Astrocyte (in vitro differentiated cells and primary cell): ENCODE measurements at regions not wholly inside any gene's neighbourhood (a gene's known extent, or its start where the extent isn't known, plus 50 kb on each side); places are given as distances from the start of the nearest gene placed in this dataset.

Source experiments
- EZH2 ChIP-seq: IDR thresholded peaks from 2 replicates; pipeline ENCODE4 v1.6.1; 2012; ENCODE audit warnings: mild to moderate bottlenecking, low read length, inconsistent platforms; ENCODE audit not compliant: insufficient read depth
- TF ChIP-seq, protein P1 (sequence below): IDR thresholded peaks from 2 replicates; pipeline ENCODE4 v1.5.1; 2011; ENCODE audit warnings: low read depth, mild to moderate bottlenecking, inconsistent platforms, low read length, moderate library complexity; ENCODE audit not compliant: insufficient read depth

GRCh38 chr10:44827431-44828006 lies 83.6 kb upstream of the TMEM72 start:
- TF ChIP-seq EZH2 = no peak
- TF ChIP-seq, protein P1, sequence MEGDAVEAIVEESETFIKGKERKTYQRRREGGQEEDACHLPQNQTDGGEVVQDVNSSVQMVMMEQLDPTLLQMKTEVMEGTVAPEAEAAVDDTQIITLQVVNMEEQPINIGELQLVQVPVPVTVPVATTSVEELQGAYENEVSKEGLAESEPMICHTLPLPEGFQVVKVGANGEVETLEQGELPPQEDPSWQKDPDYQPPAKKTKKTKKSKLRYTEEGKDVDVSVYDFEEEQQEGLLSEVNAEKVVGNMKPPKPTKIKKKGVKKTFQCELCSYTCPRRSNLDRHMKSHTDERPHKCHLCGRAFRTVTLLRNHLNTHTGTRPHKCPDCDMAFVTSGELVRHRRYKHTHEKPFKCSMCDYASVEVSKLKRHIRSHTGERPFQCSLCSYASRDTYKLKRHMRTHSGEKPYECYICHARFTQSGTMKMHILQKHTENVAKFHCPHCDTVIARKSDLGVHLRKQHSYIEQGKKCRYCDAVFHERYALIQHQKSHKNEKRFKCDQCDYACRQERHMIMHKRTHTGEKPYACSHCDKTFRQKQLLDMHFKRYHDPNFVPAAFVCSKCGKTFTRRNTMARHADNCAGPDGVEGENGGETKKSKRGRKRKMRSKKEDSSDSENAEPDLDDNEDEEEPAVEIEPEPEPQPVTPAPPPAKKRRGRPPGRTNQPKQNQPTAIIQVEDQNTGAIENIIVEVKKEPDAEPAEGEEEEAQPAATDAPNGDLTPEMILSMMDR = no peak
